ENCODE measurements at regions not wholly inside any gene's neighbourhood (a gene's known extent, or its start where the extent isn't known, plus 50 kb on each side); places are given as distances from the start of the nearest gene placed in this dataset.

GRCh38 chr2:118689456-118689855, 158.0 kb downstream of the EN1 start (continued):
- TF ChIP-seq ZBTB26 (CRISPR knock-in tag; IDR thresholded peaks at IDR 0.05) (no peak), MGA (IDR thresholded peaks at IDR 0.05) (peak; percentile 45), CEBPB (tag; IDR thresholded peaks at IDR 0.05) (no peak), SPI1 (IDR thresholded peaks at IDR 0.05; ENCODE audit: borderline replicate concordance, low read depth, low read length) (peak; percentile 38; the same call in 1 of the 2 replicates), ZNF695 (CRISPR knock-in tag; IDR thresholded peaks at IDR 0.05) (no peak), CCNT2 (IDR thresholded peaks at IDR 0.05; ENCODE audit: borderline replicate concordance, extremely low read depth, insufficient read length, low read depth, low read length) (no peak), NFYB (IDR thresholded peaks at IDR 0.05; ENCODE audit: extremely low read depth, insufficient read length) (peak; percentile 53)

All from K562 (cell line).